Erythroblast (primary cell): ENCODE measurements at regions not wholly inside any gene's neighbourhood (a gene's known extent, or its start where the extent isn't known, plus 50 kb on each side); places are given as distances from the start of the nearest gene placed in this dataset.

Source experiments
- GATA1 ChIP-seq: IDR thresholded peaks from 2 replicates; pipeline ENCODE4 v1.6.1; 2011; ENCODE audit warnings: low read depth, mild to moderate bottlenecking, control low read depth, low read length, moderate library complexity
- POLR2A ChIP-seq: IDR thresholded peaks from 2 replicates; pipeline ENCODE4 v1.6.1; 2011; ENCODE audit warnings: mild to moderate bottlenecking, low read length

DNA sequence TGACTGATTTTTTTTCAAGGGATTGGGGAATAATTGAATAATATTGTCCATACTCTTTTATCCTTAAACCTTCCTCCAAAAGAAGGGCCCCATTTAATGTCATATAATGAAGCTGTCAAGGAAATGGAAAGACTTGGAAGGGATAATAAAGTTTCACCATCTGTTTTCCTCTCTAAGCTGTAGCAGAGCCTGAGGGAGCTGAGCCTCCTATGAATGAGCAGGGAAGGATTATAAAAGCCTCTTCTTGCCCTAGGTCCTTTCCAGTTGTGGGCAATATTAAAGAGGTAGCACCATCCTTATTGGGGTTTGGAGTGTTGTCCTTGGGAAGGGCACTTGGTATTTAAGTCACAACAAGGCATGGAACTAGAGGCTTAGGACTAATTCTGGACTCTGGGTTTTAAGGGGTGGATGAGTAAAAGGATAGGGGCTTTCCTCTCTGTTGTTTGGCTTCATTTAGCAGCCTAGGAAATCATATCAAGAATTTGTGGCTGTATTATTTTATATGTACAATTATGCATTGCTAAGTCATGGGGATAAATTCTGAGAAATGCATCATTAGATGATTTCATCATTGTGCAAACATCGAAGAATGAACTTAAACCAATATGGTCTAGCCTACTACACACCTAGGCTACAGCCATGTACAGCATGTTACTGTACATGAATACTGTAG is 408.5 kb upstream of the DCN start:
- TF ChIP-seq POLR2A (no peak), GATA1 (no peak)
